NCI-H446 treated with DMSO at 0.1 percent for 48 hours (cell line): ENCODE measurements at regions not wholly inside any gene's neighbourhood (a gene's known extent, or its start where the extent isn't known, plus 50 kb on each side); places are given as distances from the start of the nearest gene placed in this dataset.
"Not testable (repeated sequence)": the region's sequence is repeated elsewhere in the genome, so short reads cannot be mapped to it uniquely, and the experiment has no call there.

ENCODE experiments used
- DNase-seq: peaks from one replicate; lab custom pipeline; 2025; lab: John Stamatoyannopoulos, UW

DNA sequence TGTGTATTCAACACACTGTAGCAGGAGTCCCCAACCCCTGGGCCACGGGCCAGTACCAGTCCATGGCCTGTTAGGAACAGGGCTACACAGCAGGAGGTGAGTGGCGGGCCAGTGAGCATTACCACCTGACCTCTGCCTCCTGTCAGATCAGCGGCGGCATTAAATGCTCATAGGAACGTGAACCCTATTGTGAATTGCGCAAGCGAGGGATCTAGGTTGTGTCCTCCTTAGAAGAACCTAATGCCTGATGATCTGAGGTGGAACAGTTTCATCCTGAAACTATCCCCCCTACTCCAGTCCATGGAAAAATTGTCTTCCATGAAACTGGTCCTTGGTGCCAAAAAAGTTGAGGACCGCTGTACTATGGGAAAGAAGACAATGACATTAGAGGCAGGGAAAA, 386.9 kb downstream of the PREX1 start:
- no peak for DNase-seq

DNA sequence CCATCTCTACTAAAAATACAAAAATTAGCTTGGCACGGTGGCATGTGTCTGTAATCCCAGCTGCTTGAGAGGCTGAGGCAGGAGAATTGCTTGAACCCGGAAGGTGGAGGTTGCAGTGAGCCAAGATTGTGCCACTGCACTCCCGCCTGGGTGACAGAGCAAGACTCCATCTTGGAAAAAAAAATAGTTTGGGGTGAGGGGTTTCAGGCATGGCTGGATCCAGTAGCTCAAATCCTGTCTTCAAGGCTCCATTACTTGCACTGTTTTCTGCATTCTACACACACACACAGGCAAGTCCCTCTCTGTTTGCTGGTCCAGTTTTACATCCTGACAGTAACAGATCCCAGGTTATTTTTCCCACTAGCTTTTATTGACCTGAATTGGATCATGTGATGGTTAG, 387.5 kb downstream of the PREX1 start:
- not testable (repeated sequence) for DNase-seq

DNA sequence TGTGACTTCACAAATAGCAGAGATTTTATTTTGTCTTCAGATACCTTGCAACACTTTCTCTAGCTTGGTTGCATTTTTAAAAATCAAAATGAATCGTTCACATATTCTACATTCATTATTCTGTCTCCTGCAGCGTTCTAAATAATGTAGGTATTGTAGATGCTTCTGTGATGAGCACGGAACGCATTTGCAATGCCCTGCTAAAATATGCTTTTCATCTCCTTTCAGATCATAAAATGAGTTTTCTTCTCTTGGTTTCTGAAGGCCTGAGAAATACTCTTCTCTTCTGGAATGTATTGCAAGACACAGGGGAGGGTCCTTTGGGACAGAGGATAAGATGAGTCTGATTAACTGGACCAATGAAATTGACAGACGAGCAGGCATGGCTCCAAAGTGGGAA, 390.7 kb downstream of the PREX1 start:
- no peak for DNase-seq

DNA sequence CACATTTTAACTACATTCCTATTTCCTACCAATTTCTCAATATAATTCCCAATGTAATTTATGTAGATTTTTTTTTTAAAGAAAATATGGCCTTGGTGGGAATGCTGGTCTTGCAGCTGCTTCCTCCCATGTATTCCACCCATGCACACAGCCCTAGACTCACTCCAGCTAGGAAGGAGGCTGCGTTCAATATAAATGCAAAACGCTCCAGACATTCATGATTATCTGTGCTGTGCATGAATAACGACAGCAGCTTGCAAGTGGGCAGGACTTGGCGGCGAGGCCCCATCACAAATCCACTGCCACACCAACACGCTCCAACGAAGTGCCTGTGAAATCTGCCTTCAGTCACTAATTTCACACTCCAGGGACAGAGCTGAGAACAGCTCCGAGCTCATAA, 391.2 kb downstream of the PREX1 start:
- peak; percentile 14 for DNase-seq

DNA sequence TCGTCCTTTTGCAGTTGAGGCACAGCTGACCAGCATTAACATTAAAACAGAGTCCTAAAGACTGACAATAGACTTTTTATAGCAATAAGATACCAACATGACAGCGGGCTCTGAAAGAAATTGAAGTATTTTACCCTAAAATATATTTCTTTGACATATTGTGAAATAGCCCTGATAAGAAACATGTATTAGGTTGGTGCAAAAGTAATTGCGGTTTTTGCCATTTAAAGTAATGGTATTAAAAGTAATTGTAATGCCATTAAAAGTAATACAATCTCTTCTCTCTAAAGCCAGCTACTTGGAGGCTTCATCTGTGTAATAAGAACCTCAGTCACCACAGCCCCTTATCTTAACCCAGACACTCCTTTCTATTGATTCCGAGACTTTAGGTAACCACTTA, 394.6 kb downstream of the PREX1 start:
- DNase-seq: no peak

DNA sequence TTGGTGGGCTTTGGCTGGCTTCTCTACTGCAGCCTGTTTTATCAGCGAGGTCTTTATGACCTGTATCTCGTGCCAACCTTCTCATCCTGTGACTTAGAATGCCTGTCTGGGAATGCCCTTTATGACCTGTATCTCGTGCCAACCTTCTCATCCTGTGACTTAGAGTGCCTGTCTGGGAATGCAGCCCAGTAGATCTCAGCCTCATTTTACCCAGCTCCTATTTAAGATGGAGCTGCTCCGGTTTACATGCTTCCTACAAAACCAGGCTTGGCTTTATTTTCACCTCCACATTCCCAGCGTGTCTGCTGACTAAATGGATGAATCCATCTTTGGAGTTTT, 395.3 kb downstream of the PREX1 start:
- no peak for DNase-seq

DNA sequence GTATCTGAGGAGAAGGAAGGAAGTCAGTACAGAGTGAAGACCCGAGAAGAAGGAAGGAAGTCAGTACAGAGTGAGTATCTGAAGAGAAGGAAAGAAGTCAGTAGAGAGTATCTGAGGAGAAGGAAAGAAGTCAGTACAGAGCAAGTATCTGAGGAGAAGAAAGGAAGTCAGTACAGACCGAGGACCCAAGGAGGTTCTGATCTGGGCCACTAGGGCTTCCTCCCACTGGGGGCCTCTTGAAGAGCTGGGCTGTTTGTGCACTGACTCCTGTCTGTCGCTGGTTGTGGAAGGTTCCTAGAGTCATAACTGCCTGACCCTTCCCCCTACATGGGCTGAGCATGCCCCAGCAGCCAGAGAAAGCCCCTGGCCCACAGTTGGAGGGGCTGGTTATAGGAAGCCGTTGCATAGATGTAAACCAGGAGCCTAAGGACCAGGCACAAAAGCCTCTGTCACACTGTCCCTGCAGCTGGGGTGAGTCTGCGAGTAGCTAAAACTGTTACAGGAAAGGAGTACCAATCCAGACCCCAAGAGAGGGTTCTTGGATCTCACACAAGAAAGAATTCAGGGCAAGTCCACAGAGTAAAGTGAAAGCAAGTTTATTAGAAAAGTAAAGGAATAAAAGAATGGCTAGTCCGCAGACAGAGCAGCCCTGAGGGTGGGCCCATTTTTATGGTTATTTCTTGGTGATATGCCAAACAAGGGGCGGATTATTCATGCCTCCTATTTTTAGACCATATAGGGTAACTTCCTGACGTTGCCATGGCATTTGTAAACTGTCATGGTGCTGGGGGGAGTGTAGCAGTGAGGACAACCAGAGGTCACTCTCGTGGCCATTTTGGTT, 395.9 kb downstream of the PREX1 start:
- no peak for DNase-seq

DNA sequence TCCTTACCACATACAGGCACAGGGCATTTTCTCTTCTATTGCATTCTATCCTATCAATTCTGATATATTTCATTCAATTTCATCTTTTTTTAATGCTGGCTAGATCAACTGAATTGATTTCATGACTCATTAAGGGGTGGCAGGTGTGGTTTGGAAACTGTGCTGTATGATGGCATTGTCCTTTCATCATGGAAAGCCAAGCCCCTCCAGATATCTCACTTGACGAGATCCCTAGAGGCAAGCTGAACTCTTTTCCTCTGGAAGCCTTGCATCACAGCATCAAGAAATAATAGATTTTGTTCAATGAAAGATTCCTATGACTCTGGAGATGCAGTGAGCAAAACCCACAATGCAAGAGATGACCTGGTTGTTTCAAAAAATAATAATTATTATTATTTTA, 401.2 kb downstream of the PREX1 start:
- no peak for DNase-seq

DNA sequence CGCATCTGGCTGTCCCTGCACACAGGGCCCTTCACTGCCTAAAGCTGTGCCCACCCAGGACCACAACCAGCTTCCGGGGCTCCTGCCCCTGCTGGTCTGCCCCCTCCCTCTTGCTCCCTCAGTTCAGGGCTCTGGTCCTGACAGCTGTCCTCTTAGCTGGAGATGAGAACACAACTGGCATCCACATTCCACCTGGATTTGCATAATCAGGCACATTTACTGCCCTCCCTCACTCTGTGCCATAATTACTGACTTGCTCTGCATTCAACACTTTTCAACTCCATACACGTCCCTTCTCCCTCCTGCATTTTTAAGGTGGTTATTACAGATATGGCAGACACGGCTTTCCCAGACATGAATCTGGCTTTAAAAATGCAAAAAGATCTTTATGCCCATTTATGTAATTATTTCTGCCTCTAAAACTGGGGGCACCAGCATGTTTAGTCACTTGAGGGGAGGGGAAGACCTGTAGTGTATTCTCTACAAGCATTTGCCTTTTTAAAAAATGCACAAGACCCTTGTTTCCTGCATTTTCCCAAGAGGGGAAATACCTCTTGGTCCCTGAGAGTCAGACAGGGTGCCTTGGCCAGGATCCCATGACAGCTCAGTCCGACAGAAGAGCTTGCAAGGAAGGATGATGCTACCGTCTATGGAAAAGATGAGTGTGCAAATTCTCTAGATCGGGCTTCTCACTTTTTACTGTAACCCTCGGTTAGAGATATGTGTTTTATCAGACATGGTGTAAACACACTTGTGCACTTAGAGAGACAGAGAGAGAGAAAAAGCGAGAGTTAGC, 401.8 kb downstream of the PREX1 start:
- DNase-seq: no peak

DNA sequence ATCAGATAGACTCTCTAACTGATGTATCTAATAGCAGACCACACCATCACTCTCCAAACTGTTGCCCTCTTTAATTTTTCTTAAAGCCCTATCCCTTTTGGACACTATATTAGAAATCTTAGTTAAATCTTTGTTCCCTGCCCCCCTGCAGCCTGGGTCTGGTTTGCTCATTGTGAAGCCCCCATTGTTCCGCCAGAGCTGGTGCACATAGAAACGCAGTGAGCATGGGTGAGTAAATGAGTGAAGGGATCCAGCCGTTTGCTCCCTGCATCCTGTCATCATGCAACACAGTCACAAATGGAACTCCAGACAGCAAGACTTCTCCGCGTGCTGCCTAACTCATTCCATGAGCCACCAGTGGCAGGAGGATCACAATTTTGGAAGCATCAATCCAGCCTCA, 402.5 kb downstream of the PREX1 start:
- DNase-seq: no peak

DNA sequence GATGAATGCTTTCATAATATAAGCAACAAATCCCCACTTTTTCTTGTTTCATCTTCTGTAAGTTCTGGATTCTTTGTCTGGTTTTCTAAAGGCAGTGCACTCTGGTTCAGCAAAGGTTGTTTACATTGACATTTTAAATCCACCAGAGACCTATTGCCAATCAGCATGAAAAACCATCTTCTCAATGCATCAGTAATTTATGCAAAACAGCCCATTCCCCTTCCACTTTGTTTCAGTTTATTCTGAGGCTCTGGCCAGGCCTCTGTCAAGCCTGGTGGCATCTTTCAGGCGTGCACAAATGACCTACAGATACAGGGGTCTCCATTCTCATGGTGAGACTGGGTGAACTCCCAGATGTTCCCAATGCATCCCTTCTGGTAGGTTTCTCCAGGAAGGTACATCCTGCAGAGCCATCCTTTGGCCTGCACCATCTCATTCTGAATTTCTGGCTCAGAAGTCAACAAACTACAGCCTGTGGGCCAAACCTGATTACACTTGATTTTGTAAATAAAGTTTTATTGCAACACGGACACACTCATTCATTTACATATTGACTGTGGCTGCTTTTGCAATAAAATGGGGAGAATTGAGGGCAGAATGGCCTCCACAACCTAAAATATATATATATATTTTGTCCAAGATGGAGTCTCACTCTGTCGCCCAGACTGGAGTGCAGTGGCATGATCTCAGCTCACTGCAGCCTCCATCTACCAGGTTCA, 405.4 kb downstream of the PREX1 start:
- DNase-seq: no peak

DNA sequence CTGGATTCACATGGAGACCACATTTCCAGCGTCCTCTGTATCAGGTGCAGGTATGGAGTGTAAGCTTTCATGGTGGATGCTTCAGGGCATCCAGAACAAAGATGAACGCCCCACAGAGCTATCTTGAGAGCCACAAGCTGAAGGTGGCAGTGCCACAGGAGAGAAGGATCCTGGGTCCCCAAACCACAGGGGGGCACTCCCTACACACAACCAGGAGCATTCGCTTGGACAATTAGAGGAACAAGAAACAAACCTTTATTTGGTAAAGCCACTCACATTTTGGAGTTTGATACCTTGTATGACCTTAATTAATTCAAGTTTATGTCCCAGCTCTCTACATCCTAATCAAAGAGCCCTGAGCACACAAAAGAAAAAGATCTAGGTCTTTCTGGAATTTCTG, 406.3 kb downstream of the PREX1 start:
- DNase-seq: no peak

DNA sequence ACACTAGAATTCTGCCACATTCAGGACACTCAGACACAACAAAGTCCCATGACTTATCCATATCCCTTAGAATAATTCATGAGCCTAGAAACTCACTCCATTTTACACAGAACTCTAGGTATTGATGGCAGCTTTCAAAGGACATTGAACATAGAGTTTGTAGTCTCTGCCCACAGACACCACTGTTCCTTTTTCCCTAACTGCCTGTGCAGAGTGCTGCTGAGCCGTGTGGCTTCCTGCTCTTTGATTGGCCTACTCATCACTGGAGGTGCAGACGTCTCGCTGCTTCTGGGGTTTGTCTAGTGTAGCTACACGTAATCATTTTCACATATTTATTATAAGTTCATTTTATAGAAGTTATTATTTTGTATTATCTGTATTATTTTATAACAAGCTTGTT, 407.6 kb downstream of the PREX1 start:
- no peak for DNase-seq

DNA sequence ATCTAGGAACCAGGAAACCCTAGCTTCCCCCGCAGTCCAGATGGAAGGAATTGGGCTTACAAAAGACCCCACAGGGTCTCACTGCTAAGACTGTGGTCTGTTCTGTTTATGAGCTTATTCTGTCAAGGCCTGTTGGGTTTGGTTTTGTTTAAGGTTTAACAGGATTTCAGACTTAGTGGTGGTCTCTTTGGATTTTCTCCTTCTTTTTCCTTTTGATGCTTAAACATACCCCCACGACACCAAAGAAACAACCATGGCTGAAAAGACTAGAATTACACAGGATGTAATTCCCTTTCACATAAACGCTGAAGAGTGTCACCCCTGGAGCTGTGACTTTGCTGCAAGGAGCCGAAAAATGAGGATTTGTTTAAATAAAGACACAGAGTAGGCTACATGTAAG, 408.6 kb downstream of the PREX1 start:
- DNase-seq: no peak

DNA sequence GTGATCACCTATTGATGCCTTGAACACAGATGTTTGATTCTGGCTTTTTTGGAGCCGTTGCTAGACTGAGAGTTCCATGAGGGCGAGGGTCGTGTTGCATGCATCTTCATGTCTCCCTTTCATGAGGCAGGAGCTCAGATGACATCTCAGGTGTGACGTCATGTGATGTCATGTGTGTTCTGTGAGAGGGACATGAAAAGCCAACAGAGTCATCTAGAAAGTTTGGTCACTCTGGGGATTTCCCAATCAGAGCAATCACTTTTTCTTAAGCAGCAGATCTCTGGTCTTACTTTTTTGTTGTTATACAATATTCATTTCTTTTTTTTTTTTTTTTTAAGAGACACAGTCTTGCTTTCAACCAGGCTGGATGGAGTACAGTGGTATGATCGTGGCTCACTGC, 411.8 kb downstream of the PREX1 start:
- no peak for DNase-seq

DNA sequence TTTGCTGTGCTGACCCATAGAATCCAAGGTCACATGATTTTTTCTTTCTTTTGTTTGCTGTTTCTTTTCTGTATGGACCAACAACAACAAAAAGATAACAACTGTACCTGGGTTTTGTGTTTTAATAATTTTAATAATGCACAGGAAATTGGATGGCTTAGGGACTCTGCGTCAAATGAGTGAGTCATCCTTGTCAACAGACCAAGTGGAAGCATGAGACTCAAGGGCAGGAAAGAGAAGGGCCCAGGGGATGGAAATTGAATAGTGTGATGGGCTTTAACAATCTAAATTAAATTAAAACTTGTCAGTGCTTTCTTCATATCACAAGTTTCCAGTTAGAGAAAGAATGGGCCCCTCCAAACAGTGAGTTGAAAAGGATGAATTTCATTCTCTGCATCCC, 413.0 kb downstream of the PREX1 start:
- DNase-seq: no peak

DNA sequence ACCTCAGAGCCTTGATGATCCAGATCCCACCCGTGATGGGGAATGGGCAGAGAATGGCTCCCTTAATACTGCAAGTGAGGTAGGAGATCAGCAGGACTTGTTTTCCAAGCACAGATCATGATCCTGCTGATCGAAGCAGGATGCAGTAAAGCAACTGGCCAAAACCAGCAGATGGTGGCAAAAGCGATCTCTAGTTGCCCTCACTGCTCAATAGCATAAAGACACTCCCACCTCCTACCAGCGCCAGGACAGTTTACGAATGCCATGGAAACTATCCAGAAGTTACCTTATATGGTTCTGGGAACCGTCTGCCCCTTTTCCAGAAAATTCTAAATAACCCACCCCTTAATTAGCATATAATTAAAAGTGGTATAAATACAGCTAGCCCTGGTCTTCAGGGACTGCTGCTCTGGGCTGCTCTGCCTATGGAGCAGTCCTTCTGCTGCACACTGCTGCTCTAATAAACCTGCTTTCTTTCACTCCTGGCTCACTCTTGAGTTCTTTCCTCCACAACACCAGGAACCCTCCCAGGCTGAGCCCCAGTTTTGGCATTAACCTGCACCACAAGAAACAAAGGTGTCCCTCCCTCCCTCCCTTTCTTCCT, 415.8 kb downstream of the PREX1 start:
- peak; percentile 98 for DNase-seq

DNA sequence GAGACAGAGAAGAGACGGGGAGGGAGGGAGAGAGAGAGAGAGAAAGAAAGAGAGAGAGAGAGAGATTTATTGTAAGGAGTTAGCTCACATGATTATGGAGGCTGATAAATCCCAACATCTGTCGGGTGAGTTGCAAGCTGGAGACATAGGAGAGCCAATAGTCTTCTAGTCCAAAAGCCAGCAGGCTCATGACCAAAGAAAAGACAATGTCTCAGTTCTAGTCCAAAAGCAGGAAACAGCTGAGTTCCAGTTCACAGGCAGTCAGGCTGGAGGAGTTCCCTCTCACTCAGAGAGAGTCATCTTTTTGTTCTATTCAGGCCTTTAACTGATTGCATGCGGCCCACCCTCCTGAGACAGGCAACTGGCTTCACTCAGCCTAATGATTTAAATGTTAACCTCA, 416.6 kb downstream of the PREX1 start:
- DNase-seq: peak; percentile 67

DNA sequence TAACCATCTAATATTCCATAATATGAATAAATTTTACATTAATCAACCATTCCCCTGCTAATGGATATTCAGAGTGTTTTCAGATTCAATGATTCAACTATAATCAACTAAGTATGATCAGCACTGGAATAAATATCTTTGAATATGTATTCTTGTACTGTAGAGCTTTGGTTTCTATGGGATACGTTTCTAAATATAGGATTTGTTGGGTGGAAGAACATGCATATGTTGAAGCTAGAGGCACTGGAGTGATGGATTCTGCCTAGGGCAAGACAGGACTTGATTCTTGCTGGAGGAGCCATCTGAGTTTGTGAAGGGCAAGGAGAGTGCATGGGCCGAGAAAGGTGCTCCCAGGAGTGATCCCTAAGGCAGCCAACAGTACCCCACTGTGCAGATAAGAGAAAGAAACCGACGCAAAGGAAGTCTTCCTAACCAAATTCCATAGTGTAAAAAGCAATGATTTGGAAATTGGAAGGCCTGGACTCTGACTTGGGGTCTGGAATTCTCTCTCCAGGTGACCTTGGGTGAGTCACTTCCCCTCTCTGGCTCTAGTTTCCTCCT, 418.7 kb downstream of the PREX1 start:
- no peak for DNase-seq

DNA sequence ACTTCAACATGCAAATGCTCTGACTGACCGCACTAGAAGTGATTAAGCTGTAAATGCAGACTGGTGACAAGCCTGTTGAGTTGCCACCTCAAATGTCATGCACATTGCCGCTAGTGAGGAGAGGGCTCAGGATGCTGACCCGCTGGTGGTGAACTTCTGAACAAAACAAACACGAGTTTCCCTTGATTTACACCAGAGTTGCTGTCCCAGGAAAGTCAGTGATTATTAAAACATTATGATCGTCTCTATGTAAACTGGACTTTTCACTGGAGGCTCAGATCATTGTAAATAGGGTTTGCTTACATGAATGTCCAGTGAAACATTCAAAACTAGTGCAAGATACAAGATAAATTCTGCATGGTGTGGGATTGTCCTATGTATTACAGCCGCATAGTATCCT, 420.1 kb downstream of the PREX1 start:
- no peak for DNase-seq

DNA sequence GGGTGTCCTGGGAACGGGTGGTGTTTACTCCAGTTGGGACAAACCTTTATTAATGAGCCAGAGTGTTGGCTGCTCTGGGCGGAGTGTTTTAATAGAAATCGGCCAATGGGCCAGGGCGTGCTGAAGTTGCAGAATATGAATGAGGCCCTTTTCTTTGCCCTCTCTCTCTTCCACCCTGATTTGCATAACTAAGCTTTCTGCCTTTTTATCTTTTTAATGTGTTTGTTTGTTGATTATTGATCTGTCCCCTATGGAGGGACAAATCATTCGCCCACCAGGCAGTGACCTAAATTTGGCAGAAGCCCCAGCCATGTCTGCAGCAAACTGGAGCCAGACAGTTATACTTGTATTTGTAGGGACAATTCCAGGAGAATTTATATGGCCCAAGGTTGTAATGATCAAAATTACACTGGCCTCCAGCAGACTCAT, 420.9 kb downstream of the PREX1 start:
- DNase-seq: peak; percentile 97

DNA sequence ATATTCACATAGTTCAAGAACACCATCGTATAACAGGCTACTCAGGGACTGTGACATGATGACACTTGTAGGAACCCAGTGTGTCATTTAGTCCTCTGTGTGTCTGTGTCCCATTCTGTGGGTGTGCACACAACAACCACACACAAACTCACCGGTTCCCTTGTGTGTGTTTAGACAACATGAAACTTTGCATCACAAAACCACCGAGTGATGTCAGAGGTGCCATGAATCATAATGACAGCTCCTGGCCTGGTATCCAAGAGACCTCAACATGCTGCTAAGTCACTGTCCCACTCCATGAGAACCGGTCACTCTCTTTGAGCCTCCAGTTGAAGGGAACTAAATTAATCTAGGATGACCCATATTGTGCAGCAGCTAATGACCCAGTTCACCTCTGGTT, 421.3 kb downstream of the PREX1 start:
- DNase-seq: no peak
